ENCODE measurements at regions not wholly inside any gene's neighbourhood (a gene's known extent, or its start where the extent isn't known, plus 50 kb on each side); places are given as distances from the start of the nearest gene placed in this dataset.

- TF ChIP-seq CTCF (conservative IDR thresholded peaks at IDR 0.05; ENCODE audit: low read depth, low read length) (no peak), EZH2 (IDR thresholded peaks at IDR 0.05; ENCODE audit: borderline replicate concordance, low read depth, low read length, poor library complexity, severe bottlenecking) (no peak)
These were observed 103.9 kb upstream of the CBLN2 start for GRCh38 chr18:72648079-72648478.
